HepG2 (cell line): ENCODE measurements at regions not wholly inside any gene's neighbourhood (a gene's known extent, or its start where the extent isn't known, plus 50 kb on each side); places are given as distances from the start of the nearest gene placed in this dataset.

Experiments used
- ATAC-seq: fragments of 200-7000 bp; cut with Tn5 transposase; 3 replicates; pipeline ENCODE4 v1.9.1; 2020; ENCODE audit warnings: mild to moderate bottlenecking, moderate library complexity
- BruUV-seq: library from RNA; stranded (reverse); fragments of 400-500 nt; replicated peaks from 2 replicates; lab custom pipeline; 2021; lab: Mats Ljungman, UMichigan
- CTCF ChIA-PET: fragments of 300-600 bp; formaldehyde crosslinking; extraction: SDS; loops from one replicate; lab custom pipeline; 2021; ENCODE audit warnings: low total read pairs, inconsistent platforms, low intra/inter-chr PET ratio; lab: Yijun Ruan, JAX
- POLR2A ChIA-PET: fragments of 350-600 bp; sonication (Branson Sonifier 250); formaldehyde crosslinking; loops from one replicate; lab custom pipeline; 2020; ENCODE audit warnings: antibody characterized with exemption, inconsistent platforms; lab: Yijun Ruan, JAX
- DNase-seq: peaks from one replicate; pipeline ENCODE4 v3.0.0-alpha.2; 2015; ENCODE audit warnings: low spot score
- FAIRE-seq: peaks from 3 replicates; lab custom pipeline; 2011; peaks lifted over from hg19 to GRCh38; lab: Jason Lieb, UNC
- H2AFZ ChIP-seq: one replicate; pipeline ENCODE4 v1.6.1; 2011; ENCODE audit warnings: low read length, inconsistent platforms
- H3K27ac ChIP-seq: fragments of 300-600 bp; 3 replicates; pipeline ENCODE4 v1.8.0; 2011; ENCODE audit warnings: mixed run types, mild to moderate bottlenecking, mixed read lengths, low read length, inconsistent platforms; ENCODE audit not compliant: insufficient read depth; ENCODE audit errors: extremely low read length
- H3K27me3 ChIP-seq, 2 experiments: fragments of 200-600 bp in 1 of 2; 2 replicates in 1 of 2; 3 replicates in 1 of 2; pipeline versions ENCODE4 v1.6.0 to v1.8.0; 2011; ENCODE audit warnings: low read length in 2 of 2, mild to moderate bottlenecking in 2 of 2, moderate library complexity in 2 of 2, inconsistent platforms in 1 of 2; ENCODE audit not compliant: insufficient read depth in 2 of 2, control insufficient read depth in 1 of 2
- H3K36me3 ChIP-seq, 2 experiments: fragments of 200-600 bp in 1 of 2; replicated peaks in 1 of 2; 2 replicates in 1 of 2; 3 replicates in 1 of 2; pipeline versions ENCODE4 v1.5.1 to v1.8.0; 2011; ENCODE audit warnings: low read length in 2 of 2, inconsistent platforms in 1 of 2; ENCODE audit not compliant: insufficient read depth in 2 of 2, control insufficient read depth in 1 of 2
- H3K4me1 ChIP-seq: 2 replicates; pipeline ENCODE4 v1.5.1; 2012; ENCODE audit warnings: low read length, inconsistent platforms; ENCODE audit not compliant: insufficient read depth
- H3K4me2 ChIP-seq: 2 replicates; pipeline ENCODE4 v1.6.0; 2011; ENCODE audit warnings: low read depth, low read length, inconsistent platforms
- H3K4me3 ChIP-seq, 3 experiments: fragments of 200-600 bp in 1 of 3; sonication (generic), shearing (Covaris generic) in 1 of 3; replicated peaks in 1 of 3; 2 replicates each; pipeline ENCODE4 v1.5.1; 2011 to 2016; ENCODE audit warnings: low read length in 3 of 3, inconsistent platforms in 2 of 3, low read depth in 2 of 3, mild to moderate bottlenecking in 2 of 3, control low read depth in 1 of 3, mixed read lengths in 1 of 3; ENCODE audit not compliant: insufficient read depth in 1 of 3
- H3K79me2 ChIP-seq: one replicate; pipeline ENCODE4 v1.6.1; 2011; ENCODE audit warnings: low read length, inconsistent platforms; ENCODE audit not compliant: insufficient read depth
- H3K9ac ChIP-seq: 2 replicates; pipeline ENCODE4 v1.6.0; 2011; ENCODE audit warnings: mild to moderate bottlenecking, low read depth, low read length, inconsistent platforms; ENCODE audit not compliant: insufficient read depth
- H3K9me3 ChIP-seq: 2 replicates; pipeline ENCODE4 v1.5.1; 2012; ENCODE audit warnings: mild to moderate bottlenecking, low read length
- H4K20me1 ChIP-seq: 2 replicates; pipeline ENCODE4 v1.6.0; 2011; ENCODE audit warnings: inconsistent platforms, mild to moderate bottlenecking, low read length, moderate library complexity; ENCODE audit not compliant: insufficient read depth
- CBFB ChIP-seq: sonication (generic); formaldehyde crosslinking; IDR thresholded peaks from 2 replicates; pipeline ENCODE4 v1.4.0; 2020; ENCODE audit warnings: missing genetic modification reagents
- KIAA2018 ChIP-seq: sonication (generic); formaldehyde crosslinking; IDR thresholded peaks from 2 replicates; pipeline ENCODE4 v1.5.0; 2020; ENCODE audit warnings: mild to moderate bottlenecking, missing genetic modification reagents, borderline replicate concordance
- MEF2D ChIP-seq: sonication (generic); formaldehyde crosslinking; IDR thresholded peaks from 2 replicates; pipeline ENCODE4 v1.5.1; 2020; ENCODE audit warnings: mild to moderate bottlenecking, missing genetic modification reagents
- MIXL1 ChIP-seq: IDR thresholded peaks from 2 replicates; pipeline ENCODE4 v1.6.1; 2016
- SKI ChIP-seq: fragments of 450-650 bp; IDR thresholded peaks from one replicate; pipeline ENCODE4 v1.6.1; 2018; ENCODE audit warnings: mild to moderate bottlenecking; ENCODE audit not compliant: partially characterized antibody
- STAG1 ChIP-seq: sonication (generic); formaldehyde crosslinking; IDR thresholded peaks from 2 replicates; pipeline ENCODE4 v1.4.0; 2020; ENCODE audit warnings: missing genetic modification reagents
- TARDBP ChIP-seq: sonication (generic); formaldehyde crosslinking; IDR thresholded peaks from 2 replicates; pipeline ENCODE4 v1.8.0; 2022; ENCODE audit warnings: mild to moderate bottlenecking, missing genetic modification reagents
- ZFAT ChIP-seq: sonication (generic); formaldehyde crosslinking; conservative IDR thresholded peaks from 2 replicates; pipeline ENCODE4 v1.8.1; 2023; ENCODE audit warnings: missing genetic modification reagents, inconsistent platforms
- ZNF564 ChIP-seq: sonication (generic); formaldehyde crosslinking; IDR thresholded peaks from 2 replicates; pipeline ENCODE4 v1.8.1; 2023; ENCODE audit warnings: mild to moderate bottlenecking, missing genetic modification reagents
- WGBS: methylation state at CpG from one replicate; pipeline ENCODE4 v1.1.6; 2017; ENCODE audit warnings: low lambda C conversion rate; 5-methylcytosine and 5-hydroxymethylcytosine counted together
- in situ Hi-C: cut with HindIII; loops from 2 replicates; pipeline ENCODE4 v1.10.0; 2017; ENCODE audit warnings: low pct_unique_long_range_greater_than_20kb; ENCODE audit not compliant: extremely low pct_ligation_motif_present
- intact Hi-C: fragments of 100-400 bp; cut with micrococcal nuclease; formaldehyde crosslinking; loops from one replicate; pipeline ENCODE4 v1.10.0; 2022; ENCODE audit not compliant: unreplicated experiment
- TF ChIP-seq, protein P1 (sequence below): sonication (generic); formaldehyde crosslinking; IDR thresholded peaks from 2 replicates; pipeline ENCODE4 v1.5.0; 2020; ENCODE audit warnings: mild to moderate bottlenecking, missing genetic modification reagents, moderate library complexity

DNA sequence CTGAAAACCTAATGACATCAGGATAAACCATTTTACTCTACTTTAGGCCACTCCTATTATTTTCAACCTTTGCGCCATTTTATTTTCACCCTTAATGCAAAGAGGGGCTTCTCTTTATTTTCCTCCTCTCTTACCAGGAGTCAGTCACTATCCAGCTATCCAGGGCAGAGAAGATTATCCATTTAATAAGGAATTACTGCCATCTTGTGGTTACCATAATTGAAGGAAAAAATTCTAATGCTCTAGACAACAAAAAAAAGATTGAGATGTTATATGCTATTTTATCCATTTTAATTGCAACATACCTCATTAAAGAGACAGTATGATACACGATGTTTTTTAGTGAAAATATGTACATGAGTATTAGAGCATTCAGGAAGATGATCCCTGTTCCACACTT lies 514.5 kb upstream of the FAM241A start:
- no peaks in the 10 kb centered on the region for H4K20me1 ChIP-seq
- DNase-seq, result peak; percentile 7
- ChIA-PET POLR2A (no interaction called here), CTCF (interaction anchor here (2.0 kb wide), 1 partner anchor 999 kb away, joined by 5 read pairs; no protein-coding TSS in a partner anchor)
- in situ Hi-C loops (loop anchor here (5.0 to 25.0 kb wide), 2 partner anchors 998 to 1618 kb away; no protein-coding TSS in a partner anchor), intact Hi-C loops (loop anchor here (2.0 kb wide), 1 partner anchor 494 kb away; no protein-coding TSS in a partner anchor)
- no peaks in the 10 kb centered on the region for H3K9me3 ChIP-seq
- no peaks in the 10 kb centered on the region for H3K36me3 ChIP-seq
- no peak overlapping the region for H3K9ac ChIP-seq
- H3K4me1 ChIP-seq, result no peaks in the 10 kb centered on the region
- H2AFZ ChIP-seq, result no peak overlapping the region
- no peak for FAIRE-seq
- H3K4me2 ChIP-seq, result no peak overlapping the region
- H3K27ac ChIP-seq, result no peak overlapping the region
- 3% methylated on average over 2 of the region's 2 CpGs for WGBS
- peak; percentile 52; the same call in 2 of the 3 replicates for ATAC-seq
- no peak overlapping the region for H3K4me3 ChIP-seq
- TF ChIP-seq ZNF564 (no peak), KIAA2018 (CRISPR knock-in tag) (no peak), MIXL1 (CRISPR knock-in tag) (0 out of 2 replicates have a peak, but pooled peaks have one; percentile 56), STAG1 (peak; percentile 62), SKI (no peak), ZFAT (CRISPR knock-in tag) (no peak), MEF2D (CRISPR knock-in tag) (no peak), CBFB (CRISPR knock-in tag) (no peak), TARDBP (CRISPR knock-in tag) (no peak)
- TF ChIP-seq, protein P1, sequence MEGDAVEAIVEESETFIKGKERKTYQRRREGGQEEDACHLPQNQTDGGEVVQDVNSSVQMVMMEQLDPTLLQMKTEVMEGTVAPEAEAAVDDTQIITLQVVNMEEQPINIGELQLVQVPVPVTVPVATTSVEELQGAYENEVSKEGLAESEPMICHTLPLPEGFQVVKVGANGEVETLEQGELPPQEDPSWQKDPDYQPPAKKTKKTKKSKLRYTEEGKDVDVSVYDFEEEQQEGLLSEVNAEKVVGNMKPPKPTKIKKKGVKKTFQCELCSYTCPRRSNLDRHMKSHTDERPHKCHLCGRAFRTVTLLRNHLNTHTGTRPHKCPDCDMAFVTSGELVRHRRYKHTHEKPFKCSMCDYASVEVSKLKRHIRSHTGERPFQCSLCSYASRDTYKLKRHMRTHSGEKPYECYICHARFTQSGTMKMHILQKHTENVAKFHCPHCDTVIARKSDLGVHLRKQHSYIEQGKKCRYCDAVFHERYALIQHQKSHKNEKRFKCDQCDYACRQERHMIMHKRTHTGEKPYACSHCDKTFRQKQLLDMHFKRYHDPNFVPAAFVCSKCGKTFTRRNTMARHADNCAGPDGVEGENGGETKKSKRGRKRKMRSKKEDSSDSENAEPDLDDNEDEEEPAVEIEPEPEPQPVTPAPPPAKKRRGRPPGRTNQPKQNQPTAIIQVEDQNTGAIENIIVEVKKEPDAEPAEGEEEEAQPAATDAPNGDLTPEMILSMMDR (CRISPR knock-in tag), result peak; percentile 26; the same call in 1 of the 2 replicates
- BruUV-seq, result no TSS peak
- no peaks in the 10 kb centered on the region for H3K79me2 ChIP-seq
- H3K27me3 ChIP-seq, result no peaks in the 10 kb centered on the region
